ENCODE measurements at regions not wholly inside any gene's neighbourhood (a gene's known extent, or its start where the extent isn't known, plus 50 kb on each side); places are given as distances from the start of the nearest gene placed in this dataset.

DNA sequence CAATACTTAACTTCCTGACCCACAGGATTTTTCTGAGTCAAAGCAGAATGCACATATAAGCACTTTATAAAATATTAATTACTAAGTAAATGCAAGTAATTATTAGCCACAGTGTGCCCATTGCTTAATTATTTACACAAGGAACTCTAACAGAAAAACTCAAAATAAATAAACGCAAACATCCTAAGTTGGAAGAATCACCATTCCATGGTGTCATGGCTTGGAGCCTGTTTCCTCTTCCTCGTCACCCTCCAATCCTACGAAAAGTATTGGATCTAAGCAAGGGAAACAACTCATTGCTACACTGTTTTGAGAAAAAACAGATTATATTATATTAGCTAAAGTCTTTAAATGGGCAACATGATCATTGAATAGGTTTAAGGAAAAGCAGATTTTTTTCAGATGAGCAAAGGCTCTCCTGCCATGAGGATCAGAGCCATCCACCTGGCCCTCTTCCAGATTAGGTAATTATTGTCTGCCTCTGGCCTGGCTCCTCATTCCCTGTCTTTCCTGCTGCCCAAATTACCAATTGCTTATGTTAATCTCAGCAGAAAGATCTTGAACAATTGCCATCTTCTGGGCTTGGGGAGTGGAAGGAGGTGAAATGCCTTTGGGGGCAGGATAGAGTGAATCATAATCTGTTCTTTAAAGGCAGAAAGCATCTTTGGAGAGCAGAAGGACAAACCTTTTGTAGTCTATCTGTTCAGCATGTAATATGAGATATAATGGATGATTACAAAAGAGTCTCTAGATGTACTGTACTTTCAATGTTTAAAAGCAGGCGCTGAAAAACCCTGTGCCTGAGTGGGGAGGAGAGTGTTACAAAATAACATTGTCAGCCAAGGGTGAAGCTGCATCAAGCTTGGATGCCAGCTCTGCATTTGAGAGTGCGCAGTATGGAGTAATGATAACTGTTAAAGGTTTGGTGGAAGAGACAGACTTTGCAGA lies 121.2 kb downstream of the DUSP10 start:
- Histone ChIP-seq H3K27me3 (ENCODE audit: control insufficient read depth in 2 of 2, insufficient read depth in 2 of 2, low read length in 2 of 2) (no peaks in the 10 kb centered on the region), H4K20me1 (ENCODE audit: insufficient read depth, low read length) (no peaks in the 10 kb centered on the region), H3K36me3 (replicated peaks in 1 of 2; ENCODE audit: control insufficient read depth in 1 of 2, insufficient read depth in 2 of 2, low read length in 2 of 2) (no peaks in the 10 kb centered on the region), H3K4me1 (ENCODE audit: control insufficient read depth in 1 of 2, insufficient read depth in 2 of 2, low read length in 2 of 2) (no peaks in the 10 kb centered on the region), H3K27ac (ENCODE audit: low read depth in 1 of 2, low read length in 2 of 2) (no peak overlapping the region), H3K4me2 (replicated peaks; ENCODE audit: extremely low read depth, low read length, poor library complexity, severe bottlenecking) (no peak overlapping the region), H3K4me3 (replicated peaks in 1 of 3; ENCODE audit: low read depth in 2 of 3, low read length in 3 of 3) (no peak overlapping the region), H3K9me3 (replicated peaks in 1 of 2; ENCODE audit: control insufficient read depth in 1 of 2, insufficient read depth in 1 of 2, low read length in 2 of 2) (no peaks in the 10 kb centered on the region), H3K9ac (ENCODE audit: insufficient read depth, low read length, poor library complexity, severe bottlenecking) (no peak overlapping the region), H2AFZ (ENCODE audit: insufficient read depth, low read depth, low read length, poor library complexity, severe bottlenecking) (peak overlapping the region; percentile 38), H3K79me2 (ENCODE audit: insufficient read depth, low read length) (no peaks in the 10 kb centered on the region)
- Mint-ChIP-seq H3K4me1 (no peaks in the 10 kb centered on the region), H3K27ac (no peak overlapping the region), H3K36me3 (no peaks in the 10 kb centered on the region), H3K9me3 (peaks cover 0 to 5% (median 4%) of the 10 kb centered on the region in 7 donors), H3K27me3 (ENCODE audit: low read depth in 3 of 3) (no peaks in the 10 kb centered on the region), H3K4me3 (no peak overlapping the region)
- WGBS (ENCODE audit: insufficient coverage): 96% methylated on average over 2 of the region's 5 CpGs
- TF ChIP-seq, protein P1, sequence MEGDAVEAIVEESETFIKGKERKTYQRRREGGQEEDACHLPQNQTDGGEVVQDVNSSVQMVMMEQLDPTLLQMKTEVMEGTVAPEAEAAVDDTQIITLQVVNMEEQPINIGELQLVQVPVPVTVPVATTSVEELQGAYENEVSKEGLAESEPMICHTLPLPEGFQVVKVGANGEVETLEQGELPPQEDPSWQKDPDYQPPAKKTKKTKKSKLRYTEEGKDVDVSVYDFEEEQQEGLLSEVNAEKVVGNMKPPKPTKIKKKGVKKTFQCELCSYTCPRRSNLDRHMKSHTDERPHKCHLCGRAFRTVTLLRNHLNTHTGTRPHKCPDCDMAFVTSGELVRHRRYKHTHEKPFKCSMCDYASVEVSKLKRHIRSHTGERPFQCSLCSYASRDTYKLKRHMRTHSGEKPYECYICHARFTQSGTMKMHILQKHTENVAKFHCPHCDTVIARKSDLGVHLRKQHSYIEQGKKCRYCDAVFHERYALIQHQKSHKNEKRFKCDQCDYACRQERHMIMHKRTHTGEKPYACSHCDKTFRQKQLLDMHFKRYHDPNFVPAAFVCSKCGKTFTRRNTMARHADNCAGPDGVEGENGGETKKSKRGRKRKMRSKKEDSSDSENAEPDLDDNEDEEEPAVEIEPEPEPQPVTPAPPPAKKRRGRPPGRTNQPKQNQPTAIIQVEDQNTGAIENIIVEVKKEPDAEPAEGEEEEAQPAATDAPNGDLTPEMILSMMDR (IDR thresholded peaks at IDR 0.05): no peak
- no peak for DNase-seq
- intact Hi-C loops (cut with micrococcal nuclease): no loop called here

DNA sequence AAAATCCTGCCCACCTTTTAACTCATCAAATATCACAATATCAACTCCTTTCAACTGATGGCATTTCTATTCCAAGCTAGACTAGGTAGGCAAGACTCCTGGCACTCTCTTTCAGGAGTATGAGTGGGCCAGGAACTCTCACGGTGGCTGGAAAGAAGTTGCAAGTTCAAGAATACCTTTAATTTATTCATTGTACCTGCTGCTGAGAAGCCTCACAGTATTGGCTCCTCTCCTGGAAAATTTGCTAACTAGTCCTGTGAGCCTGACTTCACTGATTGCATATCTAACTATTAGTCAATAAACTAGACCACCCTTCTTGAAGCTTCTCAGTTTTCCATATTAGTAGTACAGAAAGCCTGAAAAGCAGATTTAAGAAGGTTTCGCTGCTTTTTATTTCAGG lies 120.2 kb downstream of the DUSP10 start:
- Mint-ChIP-seq H3K27ac (no peak overlapping the region), H3K27me3 (ENCODE audit: low read depth in 3 of 3) (no peaks in the 10 kb centered on the region), H3K4me3 (no peak overlapping the region), H3K4me1 (no peaks in the 10 kb centered on the region), H3K36me3 (no peaks in the 10 kb centered on the region), H3K9me3 (peaks cover 0 to 8% (median 4%) of the 10 kb centered on the region in 7 donors)
- TF ChIP-seq, protein P1 (IDR thresholded peaks at IDR 0.05): no peak
- no peak overlapping the region for H3K27ac ChIP-seq (ENCODE audit: low read depth in 1 of 2, low read length in 2 of 2)
- H3K9ac ChIP-seq (ENCODE audit: insufficient read depth, low read length, poor library complexity, severe bottlenecking): no peak overlapping the region
- WGBS (ENCODE audit: insufficient coverage): no CpG with 5 or more reads among the region's 2 CpGs
- no peaks in the 10 kb centered on the region for H3K9me3 ChIP-seq (replicated peaks in 1 of 2; ENCODE audit: control insufficient read depth in 1 of 2, insufficient read depth in 1 of 2, low read length in 2 of 2)
- H3K79me2 ChIP-seq (ENCODE audit: insufficient read depth, low read length): no peaks in the 10 kb centered on the region
- intact Hi-C loops (cut with micrococcal nuclease): no loop called here
- no peaks in the 10 kb centered on the region for H3K36me3 ChIP-seq (replicated peaks in 1 of 2; ENCODE audit: control insufficient read depth in 1 of 2, insufficient read depth in 2 of 2, low read length in 2 of 2)
- H3K4me3 ChIP-seq (replicated peaks in 1 of 3; ENCODE audit: low read depth in 2 of 3, low read length in 3 of 3): no peak overlapping the region
- H3K27me3 ChIP-seq (ENCODE audit: control insufficient read depth in 2 of 2, insufficient read depth in 2 of 2, low read length in 2 of 2): no peaks in the 10 kb centered on the region
- no peaks in the 10 kb centered on the region for H3K4me1 ChIP-seq (ENCODE audit: control insufficient read depth in 1 of 2, insufficient read depth in 2 of 2, low read length in 2 of 2)
- DNase-seq: no peak
- no peak overlapping the region for H3K4me2 ChIP-seq (replicated peaks; ENCODE audit: extremely low read depth, low read length, poor library complexity, severe bottlenecking)
- no peaks in the 10 kb centered on the region for H4K20me1 ChIP-seq (ENCODE audit: insufficient read depth, low read length)
- H2AFZ ChIP-seq (ENCODE audit: insufficient read depth, low read depth, low read length, poor library complexity, severe bottlenecking): no peak overlapping the region

Data from CD14-positive monocyte (primary cell).